ENCODE measurements at regions not wholly inside any gene's neighbourhood (a gene's known extent, or its start where the extent isn't known, plus 50 kb on each side); places are given as distances from the start of the nearest gene placed in this dataset.

DNA sequence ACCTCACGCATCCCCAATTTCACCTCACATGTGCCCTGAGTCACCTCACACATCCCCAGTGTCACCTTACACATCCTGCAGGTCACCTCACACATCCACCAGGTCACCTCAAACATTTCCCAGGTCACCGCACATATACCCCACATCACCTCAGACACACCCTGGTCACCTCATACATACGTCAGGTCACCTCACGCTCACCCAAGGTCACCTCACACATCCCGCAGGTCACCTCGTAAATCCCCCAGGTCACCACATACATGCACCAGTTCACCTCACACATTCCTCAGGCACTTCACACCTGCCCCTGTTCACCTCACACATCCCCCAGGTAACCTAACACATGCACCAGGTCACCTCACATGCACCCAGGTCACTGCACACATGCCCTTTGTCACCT is 864.0 kb downstream of the TMEM121 start:
- Mint-ChIP-seq H3K36me3 (ENCODE audit: low read depth, unreplicated experiment) (no peaks in the 10 kb centered on the region), H3K4me3 (ENCODE audit: unreplicated experiment) (no peak overlapping the region), H3K27ac (ENCODE audit: unreplicated experiment) (no peak overlapping the region), H3K9me3 (ENCODE audit: unreplicated experiment) (peaks cover 18% of the 10 kb centered on the region), H3K27me3 (ENCODE audit: low read depth, unreplicated experiment) (no peaks in the 10 kb centered on the region), H3K4me1 (ENCODE audit: low read depth, unreplicated experiment) (no peaks in the 10 kb centered on the region)
- Histone ChIP-seq H2AFZ (ENCODE audit: low read depth, low read length) (no peak overlapping the region), H3K4me3 (ENCODE audit: insufficient read depth, low read depth, low read length) (no peak overlapping the region), H3K27me3 (ENCODE audit: insufficient read depth, low read length) (no peaks in the 10 kb centered on the region), H3K79me2 (ENCODE audit: insufficient read depth, low read length) (no peaks in the 10 kb centered on the region), H3K9ac (ENCODE audit: low read length) (no peak overlapping the region), H3K9me3 (ENCODE audit: insufficient read depth, low read depth, low read length) (peaks cover 8% of the 10 kb centered on the region), H3K27ac (ENCODE audit: low read depth, low read length) (no peak overlapping the region), H3K4me2 (ENCODE audit: low read length) (no peak overlapping the region), H3K4me1 (ENCODE audit: insufficient read depth, low read length) (no peaks in the 10 kb centered on the region), H4K20me1 (ENCODE audit: insufficient read depth, low read length) (no peaks in the 10 kb centered on the region), H3K36me3 (ENCODE audit: insufficient read depth, low read length) (no peaks in the 10 kb centered on the region)
- TF ChIP-seq EZH2 (IDR thresholded peaks at IDR 0.05; ENCODE audit: insufficient read depth, low read length), result no peak
- TF ChIP-seq, protein P1, sequence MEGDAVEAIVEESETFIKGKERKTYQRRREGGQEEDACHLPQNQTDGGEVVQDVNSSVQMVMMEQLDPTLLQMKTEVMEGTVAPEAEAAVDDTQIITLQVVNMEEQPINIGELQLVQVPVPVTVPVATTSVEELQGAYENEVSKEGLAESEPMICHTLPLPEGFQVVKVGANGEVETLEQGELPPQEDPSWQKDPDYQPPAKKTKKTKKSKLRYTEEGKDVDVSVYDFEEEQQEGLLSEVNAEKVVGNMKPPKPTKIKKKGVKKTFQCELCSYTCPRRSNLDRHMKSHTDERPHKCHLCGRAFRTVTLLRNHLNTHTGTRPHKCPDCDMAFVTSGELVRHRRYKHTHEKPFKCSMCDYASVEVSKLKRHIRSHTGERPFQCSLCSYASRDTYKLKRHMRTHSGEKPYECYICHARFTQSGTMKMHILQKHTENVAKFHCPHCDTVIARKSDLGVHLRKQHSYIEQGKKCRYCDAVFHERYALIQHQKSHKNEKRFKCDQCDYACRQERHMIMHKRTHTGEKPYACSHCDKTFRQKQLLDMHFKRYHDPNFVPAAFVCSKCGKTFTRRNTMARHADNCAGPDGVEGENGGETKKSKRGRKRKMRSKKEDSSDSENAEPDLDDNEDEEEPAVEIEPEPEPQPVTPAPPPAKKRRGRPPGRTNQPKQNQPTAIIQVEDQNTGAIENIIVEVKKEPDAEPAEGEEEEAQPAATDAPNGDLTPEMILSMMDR (IDR thresholded peaks at IDR 0.05; ENCODE audit: insufficient read depth, low read depth, low read length), result no peak
- no peak for FAIRE-seq
- DNase-seq (ENCODE audit: low read depth), result no peak

DNA sequence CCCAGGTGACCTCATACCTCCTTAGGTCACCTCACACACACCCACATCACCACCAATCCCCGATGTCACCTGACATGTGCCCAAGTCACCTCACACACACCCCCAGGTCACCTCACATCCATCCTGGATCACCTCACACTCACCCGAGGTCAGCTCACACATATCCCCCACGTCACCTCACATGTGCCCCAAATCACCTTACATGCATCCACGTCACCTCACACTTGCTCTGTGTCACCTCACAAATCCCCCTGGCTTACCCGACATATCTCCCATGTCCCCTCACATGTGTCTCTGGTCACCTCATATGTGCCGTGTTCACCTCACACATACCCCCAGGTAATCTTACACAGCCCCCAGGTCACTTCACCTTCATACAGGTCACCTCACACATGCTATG is 864.6 kb downstream of the TMEM121 start:
- Histone ChIP-seq H3K27ac (ENCODE audit: low read depth, low read length) (no peak overlapping the region), H3K36me3 (ENCODE audit: insufficient read depth, low read length) (no peaks in the 10 kb centered on the region), H4K20me1 (ENCODE audit: insufficient read depth, low read length) (no peaks in the 10 kb centered on the region), H3K4me2 (ENCODE audit: low read length) (no peak overlapping the region), H3K9ac (ENCODE audit: low read length) (no peak overlapping the region), H3K27me3 (ENCODE audit: insufficient read depth, low read length) (no peaks in the 10 kb centered on the region), H2AFZ (ENCODE audit: low read depth, low read length) (no peak overlapping the region), H3K79me2 (ENCODE audit: insufficient read depth, low read length) (no peaks in the 10 kb centered on the region), H3K4me1 (ENCODE audit: insufficient read depth, low read length) (no peaks in the 10 kb centered on the region), H3K9me3 (ENCODE audit: insufficient read depth, low read depth, low read length) (peaks cover 8% of the 10 kb centered on the region), H3K4me3 (ENCODE audit: insufficient read depth, low read depth, low read length) (no peak overlapping the region)
- H3K36me3 Mint-ChIP-seq (ENCODE audit: low read depth, unreplicated experiment), result no peaks in the 10 kb centered on the region
- H3K9me3 Mint-ChIP-seq (ENCODE audit: unreplicated experiment), result peaks cover 17% of the 10 kb centered on the region
- H3K4me1 Mint-ChIP-seq (ENCODE audit: low read depth, unreplicated experiment), result no peaks in the 10 kb centered on the region
- no peaks in the 10 kb centered on the region for H3K27me3 Mint-ChIP-seq (ENCODE audit: low read depth, unreplicated experiment)
- DNase-seq (ENCODE audit: low read depth) (no peak), FAIRE-seq (no peak)
- no peak overlapping the region for H3K27ac Mint-ChIP-seq (ENCODE audit: unreplicated experiment)
- TF ChIP-seq, protein P1 (IDR thresholded peaks at IDR 0.05; ENCODE audit: insufficient read depth, low read depth, low read length), result no peak
- no peak for TF ChIP-seq EZH2 (IDR thresholded peaks at IDR 0.05; ENCODE audit: insufficient read depth, low read length)
- H3K4me3 Mint-ChIP-seq (ENCODE audit: unreplicated experiment), result no peak overlapping the region

DNA sequence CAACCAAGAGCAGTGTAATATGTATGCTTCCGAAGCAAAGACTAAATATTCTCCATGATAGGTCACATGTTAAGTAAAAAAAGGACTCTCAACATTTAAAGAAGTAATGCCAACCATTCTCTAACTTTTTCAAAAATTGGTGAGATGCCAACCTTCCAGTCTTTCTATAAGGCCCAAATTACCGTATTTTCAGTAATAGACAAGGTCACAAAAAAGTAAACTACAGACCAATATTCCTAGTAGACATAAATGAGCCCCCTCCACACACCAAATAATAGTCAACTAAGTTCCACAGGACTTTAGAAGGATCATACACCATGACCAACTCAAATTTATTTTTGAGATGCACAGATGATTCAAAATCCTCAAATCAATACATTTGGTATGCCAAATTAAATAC is 867.4 kb downstream of the TMEM121 start:
- TF ChIP-seq, protein P1 (IDR thresholded peaks at IDR 0.05; ENCODE audit: insufficient read depth, low read depth, low read length), result no peak
- TF ChIP-seq EZH2 (IDR thresholded peaks at IDR 0.05; ENCODE audit: insufficient read depth, low read length), result no peak
- Histone ChIP-seq H3K9me3 (ENCODE audit: insufficient read depth, low read depth, low read length) (peaks cover 14% of the 10 kb centered on the region), H2AFZ (ENCODE audit: low read depth, low read length) (no peak overlapping the region), H3K4me2 (ENCODE audit: low read length) (no peak overlapping the region), H3K9ac (ENCODE audit: low read length) (no peak overlapping the region), H3K27ac (ENCODE audit: low read depth, low read length) (no peak overlapping the region), H3K4me3 (ENCODE audit: insufficient read depth, low read depth, low read length) (no peak overlapping the region), H3K79me2 (ENCODE audit: insufficient read depth, low read length) (no peaks in the 10 kb centered on the region), H3K36me3 (ENCODE audit: insufficient read depth, low read length) (no peaks in the 10 kb centered on the region), H3K4me1 (ENCODE audit: insufficient read depth, low read length) (no peaks in the 10 kb centered on the region), H4K20me1 (ENCODE audit: insufficient read depth, low read length) (no peaks in the 10 kb centered on the region), H3K27me3 (ENCODE audit: insufficient read depth, low read length) (no peaks in the 10 kb centered on the region)
- Mint-ChIP-seq H3K36me3 (ENCODE audit: low read depth, unreplicated experiment) (no peaks in the 10 kb centered on the region), H3K27me3 (ENCODE audit: low read depth, unreplicated experiment) (no peaks in the 10 kb centered on the region), H3K4me3 (ENCODE audit: unreplicated experiment) (no peak overlapping the region), H3K4me1 (ENCODE audit: low read depth, unreplicated experiment) (no peaks in the 10 kb centered on the region), H3K9me3 (ENCODE audit: unreplicated experiment) (peaks cover 18% of the 10 kb centered on the region), H3K27ac (ENCODE audit: unreplicated experiment) (no peak overlapping the region)
- FAIRE-seq (no peak), DNase-seq (ENCODE audit: low read depth) (no peak)
